ENCODE measurements at regions not wholly inside any gene's neighbourhood (a gene's known extent, or its start where the extent isn't known, plus 50 kb on each side); places are given as distances from the start of the nearest gene placed in this dataset.

DNA sequence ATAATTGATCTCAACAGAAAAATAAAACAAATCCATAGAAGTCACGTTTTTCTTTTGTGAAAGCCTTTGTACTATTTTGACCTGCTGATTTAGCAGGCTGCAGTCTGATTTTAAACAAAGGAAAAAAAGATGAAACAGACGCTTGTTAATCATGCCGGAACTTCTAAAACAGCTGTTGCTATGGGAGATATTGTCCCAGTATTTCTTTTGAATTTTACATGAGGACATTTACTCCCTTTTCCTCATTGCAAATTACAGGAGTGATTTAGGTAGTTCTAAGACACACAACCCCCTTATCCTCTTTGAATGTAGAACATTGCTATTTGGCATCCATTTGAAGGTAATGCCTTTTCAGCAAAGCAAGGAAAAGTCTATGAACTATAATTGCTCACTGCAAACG lies 416.1 kb downstream of the BCKDHB start:
- ATAC-seq (no peak), DNase-seq (ENCODE audit: low read depth, low spot score) (no peak)
- Histone ChIP-seq H4K20me1 (ENCODE audit: insufficient read depth) (no peaks in the 10 kb centered on the region), H3K4me1 (ENCODE audit: control insufficient read depth in 1 of 2, insufficient read depth in 2 of 2, low read length in 2 of 2) (peaks cover 0 to 9% of the 10 kb centered on the region in 2 experiments; a peak in 2 of 4 replicates), H3K9ac (ENCODE audit: low read length) (no peak overlapping the region), H2AFZ (ENCODE audit: low read depth, low read length, poor library complexity, severe bottlenecking) (no peak overlapping the region), H3K36me3 (ENCODE audit: control insufficient read depth in 1 of 2, insufficient read depth in 2 of 2, low read length in 2 of 2) (no peaks in the 10 kb centered on the region), H3K27ac (ENCODE audit: low read depth, low read length) (no peak overlapping the region), H3K9me3 (ENCODE audit: control insufficient read depth in 1 of 2, insufficient read depth in 1 of 2, low read depth in 1 of 2, low read length in 2 of 2) (no peaks in the 10 kb centered on the region), H3K27me3 (ENCODE audit: insufficient read depth, low read length) (no peaks in the 10 kb centered on the region), H3K4me2 (ENCODE audit: low read length) (no peak overlapping the region), H3K79me2 (ENCODE audit: insufficient read depth, low read length) (no peaks in the 10 kb centered on the region), H3K9me2 (ENCODE audit: insufficient read depth) (no peaks in the 10 kb centered on the region), H3K4me3 (replicated peaks in 1 of 2; ENCODE audit: low read depth in 1 of 2, low read length in 2 of 2) (no peak overlapping the region)
- no TSS peak for BruUV-seq (replicated peaks)
- RAD21 ChIA-PET (ENCODE audit: low non-redundant PET in 1 of 2, low total read pairs in 2 of 2, uncharacterized antibody in 2 of 2, unreplicated experiment in 2 of 2) = no interaction called here
- TF ChIP-seq FOSL1 (IDR thresholded peaks at IDR 0.05; ENCODE audit: low read depth) = no peak
- CTCF ChIA-PET = no interaction called here
- POLR2A ChIA-PET = no interaction called here
- intact Hi-C loops (cut with micrococcal nuclease) = no loop called here

DNA sequence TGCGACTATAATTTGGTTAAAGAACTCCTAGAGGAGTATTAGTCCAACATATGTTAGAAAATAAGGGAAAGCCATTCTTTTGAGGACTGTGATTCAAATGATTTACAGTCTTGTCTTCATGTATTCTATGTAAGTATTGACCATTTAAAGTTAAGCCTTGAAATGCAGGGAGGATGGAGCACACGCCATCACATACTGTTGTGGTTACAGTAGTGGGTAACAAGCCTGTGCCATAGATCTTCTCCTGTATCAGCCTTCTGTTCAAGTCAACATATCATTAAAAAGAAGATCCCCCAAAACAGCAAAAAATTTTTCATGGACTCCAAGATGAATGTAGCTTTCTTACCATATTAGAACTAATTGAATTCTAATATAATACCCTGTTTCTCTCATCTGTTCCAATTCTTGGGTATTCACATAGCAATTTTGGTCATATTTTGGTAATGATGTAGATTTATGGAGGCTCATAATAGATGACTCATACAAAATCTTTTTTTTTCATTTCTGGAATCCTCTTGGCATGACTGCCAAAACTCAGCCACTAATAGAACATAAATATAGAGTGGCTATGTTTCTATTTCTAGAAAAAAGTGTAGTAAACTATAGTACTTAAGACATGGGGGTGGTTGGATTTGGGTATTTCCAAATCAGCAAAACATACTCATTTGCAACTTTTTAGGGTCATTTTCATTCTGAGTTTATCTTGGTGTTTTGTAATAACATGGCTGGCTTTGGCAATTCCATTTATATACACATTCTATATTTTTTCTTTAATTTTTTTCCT lies 413.5 kb downstream of the BCKDHB start:
- RAD21 ChIA-PET (ENCODE audit: low non-redundant PET in 1 of 2, low total read pairs in 2 of 2, uncharacterized antibody in 2 of 2, unreplicated experiment in 2 of 2) = no interaction called here
- Histone ChIP-seq H3K27ac (ENCODE audit: low read depth, low read length) (no peak overlapping the region), H3K9me2 (ENCODE audit: insufficient read depth) (no peaks in the 10 kb centered on the region), H4K20me1 (ENCODE audit: insufficient read depth) (no peaks in the 10 kb centered on the region), H3K9ac (ENCODE audit: low read length) (no peak overlapping the region), H3K36me3 (ENCODE audit: control insufficient read depth in 1 of 2, insufficient read depth in 2 of 2, low read length in 2 of 2) (no peaks in the 10 kb centered on the region), H3K79me2 (ENCODE audit: insufficient read depth, low read length) (no peaks in the 10 kb centered on the region), H3K9me3 (ENCODE audit: control insufficient read depth in 1 of 2, insufficient read depth in 1 of 2, low read depth in 1 of 2, low read length in 2 of 2) (no peaks in the 10 kb centered on the region), H3K27me3 (ENCODE audit: insufficient read depth, low read length) (no peaks in the 10 kb centered on the region), H3K4me1 (ENCODE audit: control insufficient read depth in 1 of 2, insufficient read depth in 2 of 2, low read length in 2 of 2) (peaks cover 0 to 9% of the 10 kb centered on the region in 2 experiments; a peak in 2 of 4 replicates), H3K4me3 (replicated peaks in 1 of 2; ENCODE audit: low read depth in 1 of 2, low read length in 2 of 2) (no peak overlapping the region), H2AFZ (ENCODE audit: low read depth, low read length, poor library complexity, severe bottlenecking) (no peak overlapping the region), H3K4me2 (ENCODE audit: low read length) (no peak overlapping the region)
- ATAC-seq (no peak), DNase-seq (ENCODE audit: low read depth, low spot score) (no peak)
- TF ChIP-seq TCF7L2 (IDR thresholded peaks at IDR 0.05; ENCODE audit: borderline replicate concordance, extremely low read depth, insufficient read depth, insufficient read length) (no peak), ZFX (IDR thresholded peaks at IDR 0.05) (no peak)
- BruUV-seq (replicated peaks) = no TSS peak
- CTCF ChIA-PET = no interaction called here
- intact Hi-C loops (cut with micrococcal nuclease) = no loop called here
- POLR2A ChIA-PET = no interaction called here
